Stimulated activated CD8-positive, alpha-beta memory T cell treated with anti-CD3 and anti-CD28 coated beads, Interleukin-12 subunit alpha, Interleukin-12 subunit beta, amount 100 ng/mL, for 4 hours (primary cell): ENCODE measurements at regions not wholly inside any gene's neighbourhood (a gene's known extent, or its start where the extent isn't known, plus 50 kb on each side); places are given as distances from the start of the nearest gene placed in this dataset.

Source experiments
- DNase-seq: peaks from one replicate; pipeline ENCODE4 v3.0.0-alpha.2; 2020; ENCODE audit warnings: low read depth

- DNase-seq, result no peak
Measured at GRCh38 chr14:96617635-96618034, 115.5 kb downstream of the PAPOLA start.

GRCh38 chr14:96622926-96623325 is 120.7 kb downstream of the PAPOLA start:
- DNase-seq, result no peak

GRCh38 chr14:96623676-96624484 is 121.7 kb downstream of the PAPOLA start:
- DNase-seq, result no peak

GRCh38 chr14:96624661-96625425 is 122.7 kb downstream of the PAPOLA start:
- DNase-seq, result no peak

GRCh38 chr14:96625426-96625985 is 123.3 kb downstream of the PAPOLA start:
- DNase-seq, result no peak

- no peak for DNase-seq
Measured at GRCh38 chr14:96626121-96626768, 124.1 kb downstream of the PAPOLA start.

- no peak for DNase-seq
Measured at GRCh38 chr14:96626916-96627315, 124.7 kb downstream of the PAPOLA start.

- no peak for DNase-seq
Measured at GRCh38 chr14:96627386-96627785, 125.2 kb downstream of the PAPOLA start.

- DNase-seq, result no peak
Measured at GRCh38 chr14:96627811-96628775, 125.9 kb downstream of the PAPOLA start.

- DNase-seq, result no peak
Measured at GRCh38 chr14:96629082-96629481, 126.9 kb downstream of the PAPOLA start.

GRCh38 chr14:96629558-96630222 is 127.5 kb downstream of the PAPOLA start:
- DNase-seq, result no peak

GRCh38 chr14:96630281-96630680 is 128.1 kb downstream of the PAPOLA start:
- DNase-seq, result no peak

- no peak for DNase-seq
Measured at GRCh38 chr14:96631030-96631429, 128.8 kb downstream of the PAPOLA start.

GRCh38 chr14:96631621-96632362 is 129.6 kb downstream of the PAPOLA start:
- no peak for DNase-seq

- no peak for DNase-seq
Measured at GRCh38 chr14:96632363-96632758, 130.2 kb downstream of the PAPOLA start.

GRCh38 chr14:96633096-96633495 is 130.9 kb downstream of the PAPOLA start:
- no peak for DNase-seq

GRCh38 chr14:96634481-96634880 is 132.3 kb downstream of the PAPOLA start:
- DNase-seq, result no peak

GRCh38 chr14:96634896-96635295 is 132.7 kb downstream of the PAPOLA start:
- DNase-seq, result no peak

GRCh38 chr14:96635850-96636249 is 133.7 kb downstream of the PAPOLA start:
- DNase-seq, result no peak

- no peak for DNase-seq
Measured at GRCh38 chr14:96637521-96637920, 135.3 kb downstream of the PAPOLA start.
